HCT116 (cell line): ENCODE measurements at regions not wholly inside any gene's neighbourhood (a gene's known extent, or its start where the extent isn't known, plus 50 kb on each side); places are given as distances from the start of the nearest gene placed in this dataset.

Experiments used
- ATAC-seq: fragments of 200-7000 bp; cut with Tn5 transposase; 2 replicates; pipeline ENCODE4 v1.9.1; 2020; ENCODE audit warnings: mild to moderate bottlenecking, moderate library complexity
- BruUV-seq: library from RNA; stranded (reverse); fragments of 400-500 nt; replicated peaks from 2 replicates; lab custom pipeline; 2021; lab: Mats Ljungman, UMichigan
- CTCF ChIA-PET: fragments of 300-600 bp; sonication (Branson Sonifier 250); formaldehyde crosslinking; loops from one replicate; lab custom pipeline; 2021; ENCODE audit warnings: antibody characterized with exemption; lab: Charles Lee
- POLR2A ChIA-PET: fragments of 300-600, 350-600 bp; sonication (Branson Sonifier 250); formaldehyde crosslinking; loops from one replicate; lab custom pipeline; 2021; ENCODE audit warnings: antibody characterized with exemption; lab: Charles Lee
- RAD21 ChIA-PET, 2 experiments: fragments of 300-600 bp; sonication (Branson Sonifier 250); formaldehyde crosslinking; loops; one replicate each; lab custom pipeline; 2023; ENCODE audit warnings: low total read pairs in 2 of 2; ENCODE audit not compliant: uncharacterized antibody in 2 of 2, unreplicated experiment in 2 of 2, low non-redundant PET in 1 of 2; lab: Charles Lee
- DNase-seq: peaks from one replicate; pipeline ENCODE4 v3.0.0-alpha.2; 2010; ENCODE audit warnings: low read depth, low spot score
- H2AFZ ChIP-seq: fragments of 200-600 bp; shearing (Covaris generic), sonication (generic); 2 replicates; pipeline ENCODE4 v1.6.1; 2017; ENCODE audit warnings: low read depth, mixed run types, mixed read lengths, antibody characterized with exemption, low read length; ENCODE audit not compliant: poor library complexity, severe bottlenecking
- H3K27ac ChIP-seq: 2 replicates; pipeline ENCODE4 v1.5.1; 2012; ENCODE audit warnings: low read depth, low read length
- H3K27me3 ChIP-seq: fragments of 200-600 bp; sonication (generic); 2 replicates; pipeline ENCODE4 v1.6.1; 2016; ENCODE audit warnings: mixed run types, low read length, mixed read lengths; ENCODE audit not compliant: insufficient read depth
- H3K36me3 ChIP-seq, 2 experiments: fragments of 200-500 bp in 1 of 2; fragments of 200-600 bp in 1 of 2; sonication (Bioruptor generic) in 1 of 2; sonication (generic) in 1 of 2; 2 replicates each; pipeline versions ENCODE4 v1.5.1 to v1.6.1; 2014 to 2016; ENCODE audit warnings: low read length in 2 of 2, inconsistent platforms in 1 of 2, mixed read lengths in 1 of 2, mixed run types in 1 of 2; ENCODE audit not compliant: insufficient read depth in 2 of 2, control insufficient read depth in 1 of 2
- H3K4me1 ChIP-seq, 2 experiments: fragments of 200-600 bp in 1 of 2; sonication (generic) in 1 of 2; 2 replicates each; pipeline versions ENCODE4 v1.5.1 to v1.6.1; 2012 to 2017; ENCODE audit warnings: low read length in 2 of 2, inconsistent platforms in 1 of 2, mild to moderate bottlenecking in 1 of 2, mixed read lengths in 1 of 2, mixed run types in 1 of 2, moderate library complexity in 1 of 2; ENCODE audit not compliant: insufficient read depth in 2 of 2, control insufficient read depth in 1 of 2
- H3K4me2 ChIP-seq: fragments of 200-600 bp; sonication (generic); 2 replicates; pipeline ENCODE4 v1.6.1; 2017; ENCODE audit warnings: mixed run types, low read length, mixed read lengths
- H3K4me3 ChIP-seq, 2 experiments: fragments of 200-600 bp in 1 of 2; sonication (generic) in 1 of 2; replicated peaks in 1 of 2; 2 replicates each; pipeline ENCODE4 v1.5.1; 2011 to 2016; ENCODE audit warnings: low read length in 2 of 2, control low read depth in 1 of 2, low read depth in 1 of 2, mild to moderate bottlenecking in 1 of 2, mixed read lengths in 1 of 2, mixed run types in 1 of 2
- H3K79me2 ChIP-seq: fragments of 200-600 bp; sonication (generic); 2 replicates; pipeline ENCODE4 v1.6.1; 2017; ENCODE audit warnings: mild to moderate bottlenecking, mixed run types, low read length, moderate library complexity, mixed read lengths; ENCODE audit not compliant: insufficient read depth
- H3K9ac ChIP-seq: fragments of 200-600 bp; sonication (generic); 2 replicates; pipeline ENCODE4 v1.6.1; 2016; ENCODE audit warnings: low read length, mixed read lengths
- H3K9me2 ChIP-seq: fragments of 200-600 bp; sonication (generic), shearing (Covaris generic); 2 replicates; pipeline ENCODE4 v1.6.1; 2017; ENCODE audit warnings: mixed run types, mild to moderate bottlenecking, moderate library complexity; ENCODE audit not compliant: insufficient read depth
- H3K9me3 ChIP-seq, 2 experiments: fragments of 200-500 bp in 1 of 2; fragments of 200-600 bp in 1 of 2; sonication (Bioruptor generic) in 1 of 2; sonication (generic) in 1 of 2; 2 replicates each; pipeline ENCODE4 v1.6.1; 2014 to 2017; ENCODE audit warnings: low read length in 2 of 2, mixed read lengths in 2 of 2, inconsistent platforms in 1 of 2, low read depth in 1 of 2, mild to moderate bottlenecking in 1 of 2, mixed run types in 1 of 2, moderate library complexity in 1 of 2; ENCODE audit not compliant: control insufficient read depth in 1 of 2, insufficient read depth in 1 of 2
- H4K20me1 ChIP-seq: fragments of 200-600 bp; sonication (generic), shearing (Covaris generic); 2 replicates; pipeline ENCODE4 v1.6.1; 2017; ENCODE audit warnings: mixed run types, mild to moderate bottlenecking, moderate library complexity; ENCODE audit not compliant: insufficient read depth
- EGR1 ChIP-seq: IDR thresholded peaks from 2 replicates; pipeline ENCODE4 v1.6.1; 2012; ENCODE audit warnings: low read depth
- SIN3A ChIP-seq: IDR thresholded peaks from 2 replicates; pipeline ENCODE4 v1.6.1; 2012; ENCODE audit warnings: low read depth
- ZBTB33 ChIP-seq: IDR thresholded peaks from 2 replicates; pipeline ENCODE4 v1.6.1; 2011; ENCODE audit warnings: mild to moderate bottlenecking, low read length, moderate library complexity; ENCODE audit not compliant: insufficient replicate concordance; ENCODE audit errors: extremely low read depth
- intact Hi-C: fragments of 100-400 bp; cut with micrococcal nuclease; formaldehyde crosslinking; loops from 2 replicates; pipeline ENCODE4 v1.10.0; 2022
- TF ChIP-seq, protein P1 (sequence below), 3 experiments: fragments of 200-600 bp in 1 of 3; sonication (generic) in 1 of 3; IDR thresholded peaks in 2 of 3; conservative IDR thresholded peaks in 1 of 3; 2 replicates each; pipeline ENCODE4 v1.5.1; 2012 to 2017; ENCODE audit warnings: low read depth in 2 of 3, low read length in 2 of 3, antibody characterized with exemption in 1 of 3, borderline replicate concordance in 1 of 3, control low read depth in 1 of 3, mild to moderate bottlenecking in 1 of 3, mixed read lengths in 1 of 3, mixed run types in 1 of 3, moderate library complexity in 1 of 3; ENCODE audit not compliant: insufficient read depth in 1 of 3
- TF ChIP-seq, protein P2 (sequence below): IDR thresholded peaks from 2 replicates; pipeline ENCODE4 v1.6.1; 2012; ENCODE audit warnings: low read depth

DNA sequence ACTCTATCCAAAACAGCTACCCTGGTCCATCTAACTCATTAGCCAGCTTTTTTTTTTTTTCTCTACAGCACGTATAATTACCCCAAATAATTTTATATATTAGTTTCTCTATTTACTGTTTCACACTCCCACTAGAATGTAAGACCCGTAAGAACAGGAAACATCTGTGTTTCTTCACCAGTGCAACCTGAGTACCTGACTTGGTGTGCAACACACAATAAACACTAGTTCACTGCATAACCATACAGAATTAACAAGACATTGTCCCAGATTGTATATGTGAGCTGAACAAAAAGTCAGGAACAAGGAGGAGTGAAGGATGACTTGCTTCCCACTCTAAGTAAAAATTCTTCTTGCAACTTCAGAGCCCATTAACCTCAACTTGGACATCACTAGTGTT, 180.2 kb upstream of the AKR1E2 start:
- no peaks in the 10 kb centered on the region for H4K20me1 ChIP-seq
- H3K79me2 ChIP-seq: no peaks in the 10 kb centered on the region
- intact Hi-C loops: no loop called here
- no TSS peak for BruUV-seq
- no peak overlapping the region for H3K27ac ChIP-seq
- no peak overlapping the region for H2AFZ ChIP-seq
- H3K27me3 ChIP-seq: no peaks in the 10 kb centered on the region
- ATAC-seq: no peak
- H3K9ac ChIP-seq: no peak overlapping the region
- POLR2A ChIA-PET: no interaction called here
- no peak overlapping the region for H3K4me2 ChIP-seq
- H3K4me1 ChIP-seq: no peaks in the 10 kb centered on the region
- CTCF ChIA-PET: no interaction called here
- no peak for TF ChIP-seq EGR1
- TF ChIP-seq, protein P1, sequence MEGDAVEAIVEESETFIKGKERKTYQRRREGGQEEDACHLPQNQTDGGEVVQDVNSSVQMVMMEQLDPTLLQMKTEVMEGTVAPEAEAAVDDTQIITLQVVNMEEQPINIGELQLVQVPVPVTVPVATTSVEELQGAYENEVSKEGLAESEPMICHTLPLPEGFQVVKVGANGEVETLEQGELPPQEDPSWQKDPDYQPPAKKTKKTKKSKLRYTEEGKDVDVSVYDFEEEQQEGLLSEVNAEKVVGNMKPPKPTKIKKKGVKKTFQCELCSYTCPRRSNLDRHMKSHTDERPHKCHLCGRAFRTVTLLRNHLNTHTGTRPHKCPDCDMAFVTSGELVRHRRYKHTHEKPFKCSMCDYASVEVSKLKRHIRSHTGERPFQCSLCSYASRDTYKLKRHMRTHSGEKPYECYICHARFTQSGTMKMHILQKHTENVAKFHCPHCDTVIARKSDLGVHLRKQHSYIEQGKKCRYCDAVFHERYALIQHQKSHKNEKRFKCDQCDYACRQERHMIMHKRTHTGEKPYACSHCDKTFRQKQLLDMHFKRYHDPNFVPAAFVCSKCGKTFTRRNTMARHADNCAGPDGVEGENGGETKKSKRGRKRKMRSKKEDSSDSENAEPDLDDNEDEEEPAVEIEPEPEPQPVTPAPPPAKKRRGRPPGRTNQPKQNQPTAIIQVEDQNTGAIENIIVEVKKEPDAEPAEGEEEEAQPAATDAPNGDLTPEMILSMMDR (IDR thresholded peaks at IDR 0.05 in 2 of 3, conservative IDR thresholded peaks at IDR 0.05 in 1 of 3; ENCODE audit: borderline replicate concordance in 1 of 3, insufficient read depth in 1 of 3, low read depth in 2 of 3, low read length in 2 of 3): no peak
- TF ChIP-seq ZBTB33: no peak
- TF ChIP-seq SIN3A: no peak
- TF ChIP-seq, protein P2, sequence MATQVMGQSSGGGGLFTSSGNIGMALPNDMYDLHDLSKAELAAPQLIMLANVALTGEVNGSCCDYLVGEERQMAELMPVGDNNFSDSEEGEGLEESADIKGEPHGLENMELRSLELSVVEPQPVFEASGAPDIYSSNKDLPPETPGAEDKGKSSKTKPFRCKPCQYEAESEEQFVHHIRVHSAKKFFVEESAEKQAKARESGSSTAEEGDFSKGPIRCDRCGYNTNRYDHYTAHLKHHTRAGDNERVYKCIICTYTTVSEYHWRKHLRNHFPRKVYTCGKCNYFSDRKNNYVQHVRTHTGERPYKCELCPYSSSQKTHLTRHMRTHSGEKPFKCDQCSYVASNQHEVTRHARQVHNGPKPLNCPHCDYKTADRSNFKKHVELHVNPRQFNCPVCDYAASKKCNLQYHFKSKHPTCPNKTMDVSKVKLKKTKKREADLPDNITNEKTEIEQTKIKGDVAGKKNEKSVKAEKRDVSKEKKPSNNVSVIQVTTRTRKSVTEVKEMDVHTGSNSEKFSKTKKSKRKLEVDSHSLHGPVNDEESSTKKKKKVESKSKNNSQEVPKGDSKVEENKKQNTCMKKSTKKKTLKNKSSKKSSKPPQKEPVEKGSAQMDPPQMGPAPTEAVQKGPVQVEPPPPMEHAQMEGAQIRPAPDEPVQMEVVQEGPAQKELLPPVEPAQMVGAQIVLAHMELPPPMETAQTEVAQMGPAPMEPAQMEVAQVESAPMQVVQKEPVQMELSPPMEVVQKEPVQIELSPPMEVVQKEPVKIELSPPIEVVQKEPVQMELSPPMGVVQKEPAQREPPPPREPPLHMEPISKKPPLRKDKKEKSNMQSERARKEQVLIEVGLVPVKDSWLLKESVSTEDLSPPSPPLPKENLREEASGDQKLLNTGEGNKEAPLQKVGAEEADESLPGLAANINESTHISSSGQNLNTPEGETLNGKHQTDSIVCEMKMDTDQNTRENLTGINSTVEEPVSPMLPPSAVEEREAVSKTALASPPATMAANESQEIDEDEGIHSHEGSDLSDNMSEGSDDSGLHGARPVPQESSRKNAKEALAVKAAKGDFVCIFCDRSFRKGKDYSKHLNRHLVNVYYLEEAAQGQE: no peak
- H3K9me2 ChIP-seq: no peaks in the 10 kb centered on the region
- H3K4me3 ChIP-seq: no peak overlapping the region
- H3K9me3 ChIP-seq: no peaks in the 10 kb centered on the region
- no peak for DNase-seq
- H3K36me3 ChIP-seq: no peaks in the 10 kb centered on the region
- RAD21 ChIA-PET: no interaction called here
